HL-60 (cell line): ENCODE measurements at regions not wholly inside any gene's neighbourhood (a gene's known extent, or its start where the extent isn't known, plus 50 kb on each side); places are given as distances from the start of the nearest gene placed in this dataset.

Source experiments
- POLR2AphosphoS5 ChIP-seq: IDR thresholded peaks from 2 replicates; pipeline ENCODE4 v1.6.1; 2012; ENCODE audit warnings: low read depth
- TF ChIP-seq, protein P1 (sequence below): IDR thresholded peaks from one replicate; pipeline ENCODE4 v1.5.1; 2011; ENCODE audit warnings: low read length, control low read depth, inconsistent platforms; ENCODE audit not compliant: insufficient read depth
- TF ChIP-seq, protein P2 (sequence below): IDR thresholded peaks from 2 replicates; pipeline ENCODE4 v1.6.1; 2012; ENCODE audit warnings: low read depth; ENCODE audit not compliant: insufficient replicate concordance

DNA sequence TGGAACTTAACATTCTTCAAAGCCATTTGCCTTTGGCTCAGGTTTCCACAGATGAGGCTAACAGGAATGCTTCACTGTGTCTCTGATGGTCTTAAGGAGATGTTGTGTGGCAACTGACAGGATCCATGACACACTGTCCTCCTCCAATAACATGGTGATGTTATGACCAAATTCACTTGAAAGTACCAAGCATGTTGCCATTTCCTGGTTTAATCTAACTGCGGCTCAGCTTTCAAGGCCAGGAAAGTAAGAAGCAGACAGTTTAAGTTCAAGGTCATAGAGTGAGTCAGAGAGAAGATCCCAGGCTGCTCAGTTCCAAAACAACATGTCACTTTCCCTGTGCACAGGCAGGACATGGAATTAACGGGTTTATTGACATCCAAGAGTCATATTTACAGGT is 513.6 kb downstream of the STK39 start:
- TF ChIP-seq, protein P1, sequence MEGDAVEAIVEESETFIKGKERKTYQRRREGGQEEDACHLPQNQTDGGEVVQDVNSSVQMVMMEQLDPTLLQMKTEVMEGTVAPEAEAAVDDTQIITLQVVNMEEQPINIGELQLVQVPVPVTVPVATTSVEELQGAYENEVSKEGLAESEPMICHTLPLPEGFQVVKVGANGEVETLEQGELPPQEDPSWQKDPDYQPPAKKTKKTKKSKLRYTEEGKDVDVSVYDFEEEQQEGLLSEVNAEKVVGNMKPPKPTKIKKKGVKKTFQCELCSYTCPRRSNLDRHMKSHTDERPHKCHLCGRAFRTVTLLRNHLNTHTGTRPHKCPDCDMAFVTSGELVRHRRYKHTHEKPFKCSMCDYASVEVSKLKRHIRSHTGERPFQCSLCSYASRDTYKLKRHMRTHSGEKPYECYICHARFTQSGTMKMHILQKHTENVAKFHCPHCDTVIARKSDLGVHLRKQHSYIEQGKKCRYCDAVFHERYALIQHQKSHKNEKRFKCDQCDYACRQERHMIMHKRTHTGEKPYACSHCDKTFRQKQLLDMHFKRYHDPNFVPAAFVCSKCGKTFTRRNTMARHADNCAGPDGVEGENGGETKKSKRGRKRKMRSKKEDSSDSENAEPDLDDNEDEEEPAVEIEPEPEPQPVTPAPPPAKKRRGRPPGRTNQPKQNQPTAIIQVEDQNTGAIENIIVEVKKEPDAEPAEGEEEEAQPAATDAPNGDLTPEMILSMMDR, result no peak
- TF ChIP-seq, protein P2, sequence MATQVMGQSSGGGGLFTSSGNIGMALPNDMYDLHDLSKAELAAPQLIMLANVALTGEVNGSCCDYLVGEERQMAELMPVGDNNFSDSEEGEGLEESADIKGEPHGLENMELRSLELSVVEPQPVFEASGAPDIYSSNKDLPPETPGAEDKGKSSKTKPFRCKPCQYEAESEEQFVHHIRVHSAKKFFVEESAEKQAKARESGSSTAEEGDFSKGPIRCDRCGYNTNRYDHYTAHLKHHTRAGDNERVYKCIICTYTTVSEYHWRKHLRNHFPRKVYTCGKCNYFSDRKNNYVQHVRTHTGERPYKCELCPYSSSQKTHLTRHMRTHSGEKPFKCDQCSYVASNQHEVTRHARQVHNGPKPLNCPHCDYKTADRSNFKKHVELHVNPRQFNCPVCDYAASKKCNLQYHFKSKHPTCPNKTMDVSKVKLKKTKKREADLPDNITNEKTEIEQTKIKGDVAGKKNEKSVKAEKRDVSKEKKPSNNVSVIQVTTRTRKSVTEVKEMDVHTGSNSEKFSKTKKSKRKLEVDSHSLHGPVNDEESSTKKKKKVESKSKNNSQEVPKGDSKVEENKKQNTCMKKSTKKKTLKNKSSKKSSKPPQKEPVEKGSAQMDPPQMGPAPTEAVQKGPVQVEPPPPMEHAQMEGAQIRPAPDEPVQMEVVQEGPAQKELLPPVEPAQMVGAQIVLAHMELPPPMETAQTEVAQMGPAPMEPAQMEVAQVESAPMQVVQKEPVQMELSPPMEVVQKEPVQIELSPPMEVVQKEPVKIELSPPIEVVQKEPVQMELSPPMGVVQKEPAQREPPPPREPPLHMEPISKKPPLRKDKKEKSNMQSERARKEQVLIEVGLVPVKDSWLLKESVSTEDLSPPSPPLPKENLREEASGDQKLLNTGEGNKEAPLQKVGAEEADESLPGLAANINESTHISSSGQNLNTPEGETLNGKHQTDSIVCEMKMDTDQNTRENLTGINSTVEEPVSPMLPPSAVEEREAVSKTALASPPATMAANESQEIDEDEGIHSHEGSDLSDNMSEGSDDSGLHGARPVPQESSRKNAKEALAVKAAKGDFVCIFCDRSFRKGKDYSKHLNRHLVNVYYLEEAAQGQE, result no peak
- no peak for TF ChIP-seq POLR2AphosphoS5
